HG02759 (cell line): ENCODE measurements at regions not wholly inside any gene's neighbourhood (a gene's known extent, or its start where the extent isn't known, plus 50 kb on each side); places are given as distances from the start of the nearest gene placed in this dataset.
"Not testable (repeated sequence)": the region's sequence is repeated elsewhere in the genome, so short reads cannot be mapped to it uniquely, and the experiment has no call there.

Experiments
- ATAC-seq: cut with Tn5 transposase; IDR thresholded peaks from one replicate; pipeline ENCODE4 v1.9.1; 2021; ENCODE audit warnings: mild to moderate bottlenecking, moderate library complexity; ENCODE audit not compliant: unreplicated experiment

GRCh38 chr3:80770106-80771074, 991.1 kb downstream of the GBE1 start:
- no peak for ATAC-seq

- no peak for ATAC-seq
These were observed 991.8 kb downstream of the GBE1 start for GRCh38 chr3:80769683-80770082.

- no peak for ATAC-seq
These were observed 993.8 kb downstream of the GBE1 start for GRCh38 chr3:80767604-80768003.

- ATAC-seq = no peak
These were observed 987.2 kb upstream of the ROBO1 start for GRCh38 chr3:80754969-80755368.

GRCh38 chr3:80753021-80753420, 985.2 kb upstream of the ROBO1 start:
- no peak for ATAC-seq

GRCh38 chr3:80750637-80751036, 982.8 kb upstream of the ROBO1 start:
- ATAC-seq = no peak

GRCh38 chr3:80734920-80735319, 967.1 kb upstream of the ROBO1 start:
- ATAC-seq = no peak

GRCh38 chr3:80734483-80734882, 966.7 kb upstream of the ROBO1 start:
- no peak for ATAC-seq

GRCh38 chr3:80733522-80734176, 965.9 kb upstream of the ROBO1 start:
- ATAC-seq = no peak

- not testable (repeated sequence) for ATAC-seq
These were observed 959.8 kb upstream of the ROBO1 start for GRCh38 chr3:80727561-80727960.

- ATAC-seq = not testable (repeated sequence)
These were observed 942.0 kb upstream of the ROBO1 start for GRCh38 chr3:80709597-80710322.

- ATAC-seq = no peak
These were observed 937.5 kb upstream of the ROBO1 start for GRCh38 chr3:80705290-80705689.

- no peak for ATAC-seq
These were observed 933.6 kb upstream of the ROBO1 start for GRCh38 chr3:80701349-80701748.

GRCh38 chr3:80697291-80697690, 929.5 kb upstream of the ROBO1 start:
- no peak for ATAC-seq

GRCh38 chr3:80696280-80696679, 928.5 kb upstream of the ROBO1 start:
- no peak for ATAC-seq

- ATAC-seq = no peak
These were observed 921.0 kb upstream of the ROBO1 start for GRCh38 chr3:80688814-80689213.

- no peak for ATAC-seq
These were observed 915.2 kb upstream of the ROBO1 start for GRCh38 chr3:80682951-80683350.

- ATAC-seq = no peak
These were observed 914.4 kb upstream of the ROBO1 start for GRCh38 chr3:80682235-80682634.

- no peak for ATAC-seq
These were observed 910.0 kb upstream of the ROBO1 start for GRCh38 chr3:80677796-80678195.

- ATAC-seq = no peak
These were observed 909.1 kb upstream of the ROBO1 start for GRCh38 chr3:80676866-80677265.

GRCh38 chr3:80676261-80676660, 908.5 kb upstream of the ROBO1 start:
- ATAC-seq = no peak
